GM12864 (cell line): ENCODE measurements at regions not wholly inside any gene's neighbourhood (a gene's known extent, or its start where the extent isn't known, plus 50 kb on each side); places are given as distances from the start of the nearest gene placed in this dataset.

Experiments
- DNase-seq: peaks from one replicate; pipeline ENCODE4 v3.0.0-alpha.2; 2011; ENCODE audit warnings: low read depth
- H3K4me3 ChIP-seq: 2 replicates; pipeline ENCODE4 v1.5.1; 2011; ENCODE audit warnings: mild to moderate bottlenecking, low read depth, low read length, control low read depth
- TF ChIP-seq, protein P1 (sequence below): IDR thresholded peaks from 2 replicates; pipeline ENCODE4 v1.5.1; 2011; ENCODE audit warnings: low read depth, mild to moderate bottlenecking, moderate library complexity, low read length, control low read depth, inconsistent platforms; ENCODE audit errors: missing control alignments

DNA sequence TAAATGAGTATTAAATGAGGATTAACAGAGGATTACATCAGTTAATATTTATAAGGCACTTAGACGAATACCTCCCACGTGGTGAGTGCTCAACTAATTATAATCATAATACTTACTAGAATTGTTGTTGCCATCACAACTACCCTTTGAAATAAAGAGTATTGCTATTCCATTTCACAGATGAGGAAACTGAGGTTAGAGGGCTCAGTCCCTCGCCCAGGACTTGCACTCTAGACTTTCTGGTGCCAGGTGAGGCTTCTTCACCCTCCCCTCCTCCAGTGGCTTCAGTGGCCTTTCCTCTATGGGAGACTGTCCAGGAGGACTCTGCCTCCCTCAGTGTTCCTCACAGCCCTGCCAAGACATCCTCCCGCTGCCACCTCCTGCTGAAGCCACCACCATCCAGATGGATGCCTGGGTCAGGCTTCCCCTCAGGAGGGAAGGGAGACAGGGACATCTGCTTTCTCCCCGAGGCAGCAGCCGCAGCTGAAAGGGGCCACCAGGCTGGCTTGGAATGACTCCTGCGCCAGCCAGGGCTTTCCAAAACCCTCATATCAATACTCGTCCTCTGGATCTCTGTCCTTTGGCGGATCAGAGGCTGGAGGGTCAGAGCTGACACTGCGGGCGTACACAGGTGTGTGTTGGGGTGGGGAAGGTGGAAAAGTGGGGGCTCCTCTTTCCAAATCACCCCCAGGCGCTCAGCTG is 580.1 kb downstream of the BUD13 start:
- no peak for DNase-seq
- TF ChIP-seq, protein P1, sequence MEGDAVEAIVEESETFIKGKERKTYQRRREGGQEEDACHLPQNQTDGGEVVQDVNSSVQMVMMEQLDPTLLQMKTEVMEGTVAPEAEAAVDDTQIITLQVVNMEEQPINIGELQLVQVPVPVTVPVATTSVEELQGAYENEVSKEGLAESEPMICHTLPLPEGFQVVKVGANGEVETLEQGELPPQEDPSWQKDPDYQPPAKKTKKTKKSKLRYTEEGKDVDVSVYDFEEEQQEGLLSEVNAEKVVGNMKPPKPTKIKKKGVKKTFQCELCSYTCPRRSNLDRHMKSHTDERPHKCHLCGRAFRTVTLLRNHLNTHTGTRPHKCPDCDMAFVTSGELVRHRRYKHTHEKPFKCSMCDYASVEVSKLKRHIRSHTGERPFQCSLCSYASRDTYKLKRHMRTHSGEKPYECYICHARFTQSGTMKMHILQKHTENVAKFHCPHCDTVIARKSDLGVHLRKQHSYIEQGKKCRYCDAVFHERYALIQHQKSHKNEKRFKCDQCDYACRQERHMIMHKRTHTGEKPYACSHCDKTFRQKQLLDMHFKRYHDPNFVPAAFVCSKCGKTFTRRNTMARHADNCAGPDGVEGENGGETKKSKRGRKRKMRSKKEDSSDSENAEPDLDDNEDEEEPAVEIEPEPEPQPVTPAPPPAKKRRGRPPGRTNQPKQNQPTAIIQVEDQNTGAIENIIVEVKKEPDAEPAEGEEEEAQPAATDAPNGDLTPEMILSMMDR: no peak
- no peak overlapping the region for H3K4me3 ChIP-seq

DNA sequence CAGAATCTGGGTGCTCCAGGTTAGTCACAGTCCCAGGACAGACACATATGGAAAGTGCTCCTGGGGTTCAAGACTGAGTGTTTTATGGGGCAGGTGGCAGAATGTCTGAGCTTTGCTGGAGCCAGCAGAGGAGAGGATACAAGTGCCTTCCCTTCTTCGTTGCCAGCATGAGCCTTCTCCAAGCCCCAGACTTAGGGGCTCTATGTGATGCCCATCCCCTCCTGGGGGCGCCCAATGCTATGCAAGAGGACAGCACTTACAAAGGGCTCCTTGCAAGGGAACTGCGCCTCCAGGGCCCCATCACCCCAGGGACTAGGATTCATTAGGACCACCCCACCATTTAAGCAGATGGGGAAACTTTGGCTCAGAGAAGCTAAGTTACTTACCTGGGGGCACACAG is 581.9 kb downstream of the BUD13 start:
- H3K4me3 ChIP-seq: no peak overlapping the region
- TF ChIP-seq, protein P1: no peak
- no peak for DNase-seq

DNA sequence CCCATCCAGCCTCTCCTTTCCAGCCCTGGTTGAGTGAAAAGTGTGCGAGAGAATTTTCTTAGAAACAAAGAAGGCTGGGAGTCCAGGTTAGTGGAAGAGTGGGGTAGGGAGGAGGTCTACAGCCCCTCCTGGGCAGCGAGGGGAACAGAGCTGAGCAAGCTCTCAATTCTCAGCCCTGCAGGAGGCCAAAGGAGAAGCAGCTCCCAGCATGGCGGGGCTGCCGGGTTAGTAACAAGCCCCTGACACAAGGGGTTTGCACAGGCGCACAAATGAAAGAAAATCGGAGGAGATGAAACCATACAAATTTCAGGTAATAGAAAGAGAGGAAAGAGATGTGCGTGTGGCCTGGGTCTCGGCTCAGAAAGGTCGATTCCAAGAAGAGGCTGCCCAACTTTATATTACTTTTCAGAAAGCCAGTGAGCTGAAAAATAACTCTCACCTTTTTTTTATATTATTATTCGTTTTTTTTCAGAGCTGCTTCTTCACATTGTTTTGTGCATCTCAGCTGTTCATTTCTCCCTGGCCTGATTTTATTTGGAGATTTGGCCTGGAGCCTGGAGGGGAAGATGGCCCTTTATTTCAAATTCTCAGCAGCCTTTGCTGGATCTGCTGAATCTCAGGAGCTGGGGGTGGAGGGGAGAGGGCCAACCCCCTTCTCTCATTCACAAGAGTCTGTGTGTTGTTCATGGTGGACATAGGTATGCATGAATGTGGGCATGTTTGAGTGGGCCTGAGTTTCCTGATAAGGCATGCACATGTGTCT is 583.2 kb downstream of the BUD13 start:
- no peak overlapping the region for H3K4me3 ChIP-seq
- DNase-seq: no peak
- TF ChIP-seq, protein P1: no peak

DNA sequence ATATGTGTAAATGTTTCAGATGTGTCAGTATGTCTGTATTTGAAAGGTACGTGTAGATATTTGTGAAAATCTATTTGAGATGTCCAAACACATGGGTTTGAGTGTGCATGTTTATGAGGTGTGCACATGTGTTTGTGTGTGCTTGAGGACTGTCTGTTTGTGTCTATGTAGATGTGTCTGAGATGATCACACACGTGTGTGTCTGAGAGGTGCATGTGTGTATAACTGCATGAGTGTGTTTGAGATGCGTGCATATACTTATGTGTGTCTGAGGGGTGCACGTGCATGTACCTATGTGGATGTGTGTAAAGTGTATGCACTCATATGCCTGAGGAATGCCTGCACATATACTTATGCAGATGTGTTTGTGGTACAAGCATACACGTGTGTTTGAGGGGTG is 584.4 kb downstream of the BUD13 start:
- no peak for DNase-seq
- TF ChIP-seq, protein P1: no peak
- H3K4me3 ChIP-seq: no peak overlapping the region

DNA sequence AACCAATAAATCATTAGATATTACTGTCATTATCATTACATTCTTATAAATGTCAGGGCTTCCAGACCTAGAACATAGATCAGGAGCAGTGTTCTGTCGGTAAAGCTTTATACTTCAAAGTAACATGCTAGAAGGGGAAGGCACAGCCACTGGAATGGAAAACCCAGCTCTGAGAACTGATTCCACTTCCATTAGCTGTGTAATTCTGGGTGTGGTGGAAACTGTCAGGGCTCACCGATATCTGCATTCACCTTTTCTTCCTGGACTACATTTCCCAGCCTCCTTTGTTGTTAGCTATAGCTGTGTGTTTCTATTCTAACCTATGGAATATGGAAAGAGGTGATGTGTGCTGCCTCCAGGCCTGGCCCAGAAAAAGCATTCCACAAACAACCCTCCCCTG is 585.8 kb downstream of the BUD13 start:
- TF ChIP-seq, protein P1: no peak
- no peak overlapping the region for H3K4me3 ChIP-seq
- DNase-seq: no peak

DNA sequence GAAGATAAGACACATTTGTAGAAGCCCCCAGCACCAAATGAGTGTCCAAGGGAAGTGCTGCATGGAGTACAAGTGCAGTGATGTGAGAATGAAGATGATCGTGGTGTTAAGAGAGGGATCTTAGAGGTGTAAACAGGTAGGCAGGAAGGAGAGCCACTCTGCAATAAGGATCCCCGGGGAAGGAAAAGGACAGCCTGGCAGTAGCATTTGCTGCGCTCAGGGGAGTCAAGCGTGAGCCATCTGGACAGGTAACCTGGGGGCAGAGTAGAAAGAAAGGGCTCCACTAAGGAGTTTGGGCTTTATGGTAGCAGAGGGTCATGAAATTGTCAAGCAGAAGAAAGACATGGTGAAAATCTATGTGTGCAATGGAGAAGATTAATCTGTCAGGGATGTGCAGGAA is 587.2 kb downstream of the BUD13 start:
- DNase-seq: no peak
- TF ChIP-seq, protein P1: no peak
- H3K4me3 ChIP-seq: no peak overlapping the region
